GM21723 (cell line): ENCODE measurements at regions not wholly inside any gene's neighbourhood (a gene's known extent, or its start where the extent isn't known, plus 50 kb on each side); places are given as distances from the start of the nearest gene placed in this dataset.
"Not testable (repeated sequence)": the region's sequence is repeated elsewhere in the genome, so short reads cannot be mapped to it uniquely, and the experiment has no call there.

Experiments
- ATAC-seq: cut with Tn5 transposase; IDR thresholded peaks from one replicate; pipeline ENCODE4 v1.9.1; 2021; ENCODE audit warnings: mild to moderate bottlenecking, moderate library complexity; ENCODE audit not compliant: unreplicated experiment

GRCh38 chr4:33882246-33882990, 2361.9 kb downstream of the ARAP2 start:
- ATAC-seq = no peak

GRCh38 chr4:33883111-33883510, 2361.2 kb downstream of the ARAP2 start:
- ATAC-seq = no peak

- no peak for ATAC-seq
Measured at GRCh38 chr4:33886356-33886755, 2358.0 kb downstream of the ARAP2 start.

GRCh38 chr4:33890841-33891240, 2353.5 kb downstream of the ARAP2 start:
- ATAC-seq = no peak

- ATAC-seq = no peak
Measured at GRCh38 chr4:33911959-33912358, 2332.4 kb downstream of the ARAP2 start.

GRCh38 chr4:33914386-33914785, 2329.9 kb downstream of the ARAP2 start:
- ATAC-seq = no peak

- no peak for ATAC-seq
Measured at GRCh38 chr4:33923469-33923868, 2320.8 kb downstream of the ARAP2 start.

GRCh38 chr4:33924239-33924638, 2320.1 kb downstream of the ARAP2 start:
- no peak for ATAC-seq

GRCh38 chr4:33924811-33925210, 2319.5 kb downstream of the ARAP2 start:
- ATAC-seq = no peak

GRCh38 chr4:33930497-33930896, 2313.8 kb downstream of the ARAP2 start:
- no peak for ATAC-seq

- ATAC-seq = no peak
Measured at GRCh38 chr4:33931026-33931425, 2313.3 kb downstream of the ARAP2 start.

- ATAC-seq = no peak
Measured at GRCh38 chr4:33940281-33940680, 2304.0 kb downstream of the ARAP2 start.

GRCh38 chr4:33941854-33942253, 2302.5 kb downstream of the ARAP2 start:
- ATAC-seq = no peak

- no peak for ATAC-seq
Measured at GRCh38 chr4:33948921-33949320, 2295.4 kb downstream of the ARAP2 start.

GRCh38 chr4:33953848-33954247, 2290.5 kb downstream of the ARAP2 start:
- not testable (repeated sequence) for ATAC-seq

GRCh38 chr4:33954759-33955158, 2289.6 kb downstream of the ARAP2 start:
- ATAC-seq = no peak

GRCh38 chr4:33959519-33959918, 2284.8 kb downstream of the ARAP2 start:
- no peak for ATAC-seq

GRCh38 chr4:33961761-33962160, 2282.6 kb downstream of the ARAP2 start:
- no peak for ATAC-seq

GRCh38 chr4:33966808-33967207, 2277.5 kb downstream of the ARAP2 start:
- no peak for ATAC-seq

GRCh38 chr4:33974270-33974669, 2270.0 kb downstream of the ARAP2 start:
- no peak for ATAC-seq

- no peak for ATAC-seq
Measured at GRCh38 chr4:33975995-33976394, 2268.3 kb downstream of the ARAP2 start.

GRCh38 chr4:33979781-33980180, 2264.5 kb downstream of the ARAP2 start:
- not testable (repeated sequence) for ATAC-seq

- ATAC-seq = no peak
Measured at GRCh38 chr4:33980361-33980760, 2264.0 kb downstream of the ARAP2 start.
